Medulla oblongata (tissue), 1 donor: ENCODE measurements at regions not wholly inside any gene's neighbourhood (a gene's known extent, or its start where the extent isn't known, plus 50 kb on each side); places are given as distances from the start of the nearest gene placed in this dataset.
"Not testable (repeated sequence)": the region's sequence is repeated elsewhere in the genome, so short reads cannot be mapped to it uniquely, and the experiment has no call there.

Experiments used
- DNase-seq: peaks from one replicate; pipeline ENCODE4 v3.0.0-alpha.2; 2015; ENCODE audit errors: extremely low spot score

DNA sequence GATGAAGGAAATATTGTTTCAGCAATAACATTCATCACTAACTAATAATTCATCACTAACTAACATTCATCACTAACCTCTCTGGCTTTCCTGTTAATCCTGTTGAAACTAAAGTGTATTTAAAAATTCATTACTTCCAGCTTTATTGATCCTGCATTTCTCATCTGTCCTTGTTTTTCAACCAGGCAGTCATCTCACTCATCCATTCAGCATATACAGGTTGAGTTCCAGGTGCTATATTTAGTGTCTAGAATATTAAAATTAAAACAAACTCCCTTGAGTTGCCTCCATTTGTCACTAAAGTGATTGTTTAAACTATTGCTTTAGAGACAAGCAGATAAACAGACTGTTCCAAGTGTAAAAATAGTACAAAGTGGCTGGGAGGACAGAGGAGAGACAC is 58.1 kb downstream of the ATXN7L3B start:
- no peak for DNase-seq

GRCh38 chr12:74598819-74599218 is 61.2 kb downstream of the ATXN7L3B start:
- DNase-seq: no peak

DNA sequence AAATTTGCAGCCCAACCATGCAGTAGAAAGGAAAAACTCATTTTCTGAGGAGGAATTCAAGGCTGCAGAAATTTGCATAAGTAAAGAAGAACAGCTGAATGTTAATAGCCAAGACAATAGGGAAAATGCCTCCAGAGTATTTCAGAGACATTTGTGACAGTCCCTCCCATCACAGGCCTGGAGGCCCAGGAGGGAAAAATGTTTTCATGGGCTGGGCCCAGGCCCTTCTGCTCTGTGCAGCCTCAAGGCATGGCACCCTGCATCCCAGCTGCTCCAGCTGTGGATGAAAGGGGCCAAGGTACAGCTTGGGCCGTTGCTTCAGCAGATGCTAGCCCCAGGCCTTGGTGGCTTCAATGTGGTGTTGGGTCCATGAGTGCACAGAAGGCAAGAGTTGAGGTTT is 62.3 kb downstream of the ATXN7L3B start:
- no peak for DNase-seq

GRCh38 chr12:74600817-74601216 is 63.2 kb downstream of the ATXN7L3B start:
- DNase-seq: not testable (repeated sequence)

DNA sequence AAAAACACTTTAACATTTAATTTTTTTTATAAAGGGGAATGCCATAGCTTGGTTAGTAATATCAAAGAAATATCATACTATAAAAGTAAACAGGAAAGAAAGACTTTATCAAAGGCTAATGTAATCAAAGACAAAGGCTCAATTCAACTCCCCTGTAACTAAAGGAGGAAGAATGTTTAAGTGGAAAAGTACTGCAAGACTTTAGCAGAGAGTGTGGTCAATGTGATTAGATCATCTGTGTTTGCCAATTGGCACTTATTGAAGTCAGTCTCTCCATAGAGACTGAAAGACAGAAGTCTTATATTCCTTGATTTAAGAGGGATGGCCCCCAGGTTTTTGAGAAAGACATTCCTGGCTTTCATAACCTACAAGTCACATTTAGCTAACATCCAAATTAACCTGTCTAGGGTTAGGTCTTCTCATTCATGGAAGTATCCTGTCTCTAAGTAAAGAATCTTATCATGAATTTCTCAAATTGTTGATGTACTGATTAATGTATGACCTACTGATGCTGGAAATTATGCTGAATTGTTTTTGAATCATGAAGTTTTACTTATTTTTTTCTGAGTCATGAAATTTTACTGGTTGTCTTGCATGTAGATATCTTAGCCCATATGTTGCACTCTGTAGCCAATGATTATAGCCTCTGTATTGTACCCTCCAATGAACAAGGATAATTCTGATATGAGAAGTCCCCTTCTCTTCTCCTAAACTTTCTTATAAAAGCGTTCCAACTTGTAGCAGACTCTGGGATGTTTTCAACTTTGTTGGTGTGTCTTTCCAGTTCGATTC is 65.4 kb downstream of the ATXN7L3B start:
- no peak for DNase-seq

DNA sequence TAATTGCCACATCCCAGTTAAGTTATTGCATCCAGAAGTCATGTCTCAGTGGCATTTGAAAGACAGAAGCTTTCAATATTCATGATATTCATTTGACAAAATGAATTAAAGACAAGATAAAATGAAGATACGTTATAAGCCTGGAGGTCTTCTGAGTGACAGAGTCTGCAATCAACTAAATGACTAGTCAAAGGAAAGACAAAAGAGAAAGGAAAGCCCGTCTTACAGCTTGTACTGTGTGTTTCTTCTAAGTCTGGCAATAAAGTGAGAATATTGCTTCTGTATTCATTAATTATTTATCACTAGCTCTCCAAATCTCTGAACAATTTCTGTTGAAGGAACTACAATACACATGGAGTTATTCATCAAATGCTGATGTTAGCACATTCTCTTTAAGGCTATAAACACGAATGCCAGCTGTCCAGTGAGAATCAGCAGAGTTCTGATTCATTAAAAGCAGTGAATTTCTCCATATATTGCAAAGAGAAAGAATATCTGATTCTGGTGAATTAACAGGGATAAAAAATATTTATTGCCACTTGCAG is 70.7 kb downstream of the ATXN7L3B start:
- no peak for DNase-seq

DNA sequence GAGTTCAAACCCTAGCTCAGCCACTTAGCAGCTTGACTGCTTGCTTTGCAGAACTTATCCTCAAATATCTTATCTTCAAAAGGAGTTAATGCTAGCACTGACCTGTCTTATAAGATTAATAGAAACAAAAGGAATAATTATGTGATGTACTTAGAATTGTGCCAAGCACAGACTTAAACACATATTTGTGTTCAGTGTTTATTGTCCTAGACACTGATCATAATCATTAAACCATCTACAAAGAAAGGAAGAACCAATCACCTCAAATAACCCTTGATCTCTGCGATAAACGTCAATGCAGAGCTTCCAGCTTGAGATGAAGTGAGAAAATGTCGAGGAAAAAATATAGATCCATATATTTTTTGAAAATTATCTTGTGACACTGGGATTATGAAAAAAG is 73.1 kb downstream of the ATXN7L3B start:
- no peak for DNase-seq

DNA sequence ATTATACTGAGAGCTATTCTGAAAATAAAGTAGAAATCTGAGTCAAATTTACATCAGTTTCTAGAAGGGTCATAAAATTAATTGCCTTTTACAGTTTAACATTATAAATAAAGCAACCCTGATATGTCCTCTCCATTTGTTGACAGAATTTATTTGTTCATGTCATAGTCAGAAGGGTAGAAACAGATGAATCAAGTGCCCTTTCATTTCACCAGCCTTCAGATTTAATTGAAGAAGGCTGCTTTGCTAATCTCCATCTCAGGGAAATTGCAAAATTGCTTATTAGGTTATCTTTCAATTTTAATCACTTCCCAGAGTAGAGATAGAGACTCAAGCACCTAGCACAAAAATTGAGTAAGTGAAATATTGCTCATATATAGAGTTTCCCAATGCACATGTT is 76.8 kb downstream of the ATXN7L3B start:
- no peak for DNase-seq

DNA sequence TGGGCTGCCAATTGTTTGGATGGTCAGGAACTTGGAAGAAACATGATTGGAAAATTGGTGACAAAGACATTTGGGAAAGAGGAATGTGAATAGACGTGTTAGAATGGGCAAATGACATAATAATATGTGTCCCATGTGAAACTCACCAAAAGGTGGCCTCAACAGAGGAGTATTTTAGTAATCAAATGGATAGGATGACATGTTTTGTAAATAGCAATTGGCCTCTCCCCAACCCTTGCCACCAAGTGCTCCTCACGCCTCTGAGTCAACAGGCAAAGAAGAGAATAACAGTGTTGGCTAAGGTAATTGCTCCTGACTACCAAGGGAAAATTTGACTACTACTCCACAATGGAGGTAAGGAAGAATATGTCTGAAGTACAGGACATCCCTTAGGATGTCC is 81.4 kb downstream of the ATXN7L3B start:
- no peak for DNase-seq

DNA sequence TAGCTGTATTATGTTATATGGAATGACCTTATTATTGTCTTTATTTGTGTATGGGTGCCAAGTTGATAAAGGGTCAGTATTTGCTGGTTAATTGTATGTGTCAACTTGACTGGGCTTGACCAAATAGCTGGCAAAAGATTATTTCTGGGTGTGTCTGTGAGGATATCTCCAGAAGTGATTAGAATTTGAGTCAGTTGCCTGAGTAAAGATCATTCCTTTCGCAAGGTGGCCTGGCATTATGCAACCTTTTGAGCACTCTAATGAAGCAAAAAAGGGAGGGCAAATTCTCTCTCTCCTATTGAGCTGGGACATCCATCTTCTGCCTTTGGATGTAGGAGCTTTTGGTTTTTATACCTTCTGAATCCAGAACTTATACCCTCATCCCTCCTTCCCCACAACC is 82.2 kb downstream of the ATXN7L3B start:
- no peak for DNase-seq

DNA sequence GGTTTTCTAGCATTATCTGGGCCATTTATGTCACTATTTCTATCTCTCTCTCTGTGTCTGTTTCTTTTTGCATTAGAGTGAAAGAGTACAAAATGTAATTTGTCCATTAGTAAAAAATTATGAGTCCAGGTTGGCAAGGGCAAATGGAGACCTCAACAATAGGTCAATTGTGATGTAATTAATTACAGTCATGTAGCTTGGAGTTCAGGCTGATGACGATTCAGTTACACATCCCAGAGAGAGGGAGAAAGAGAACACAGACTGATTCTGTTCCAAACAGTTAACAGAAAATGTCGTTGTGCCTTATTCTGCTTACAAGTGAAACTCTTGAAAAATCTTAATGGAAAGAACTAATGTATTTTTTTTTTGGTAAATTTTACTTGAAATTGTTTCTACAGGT is 83.3 kb downstream of the ATXN7L3B start:
- DNase-seq: peak; percentile 28

- no peak for DNase-seq
These were observed 86.6 kb downstream of the ATXN7L3B start for GRCh38 chr12:74624201-74624600.

GRCh38 chr12:74626397-74626796 is 88.8 kb downstream of the ATXN7L3B start:
- no peak for DNase-seq

DNA sequence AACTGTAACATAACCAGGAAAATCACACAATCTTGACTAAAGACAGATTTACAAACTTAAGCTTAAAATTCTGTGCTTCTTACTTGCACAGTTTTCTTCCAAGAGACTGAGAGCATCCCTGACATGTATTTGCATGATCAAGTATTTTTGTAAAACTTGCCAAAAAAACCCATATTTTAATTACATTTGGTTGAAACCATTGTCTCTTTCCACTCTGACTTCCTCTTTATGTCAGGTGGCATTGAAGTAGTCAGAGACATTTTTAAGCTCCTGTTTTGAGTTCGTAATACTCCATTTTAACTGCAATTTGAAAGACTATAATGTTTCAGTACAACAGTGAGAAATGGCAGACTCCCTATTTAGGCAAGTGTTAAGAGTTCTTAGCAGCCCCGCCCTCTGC is 103.6 kb downstream of the ATXN7L3B start:
- DNase-seq: no peak

DNA sequence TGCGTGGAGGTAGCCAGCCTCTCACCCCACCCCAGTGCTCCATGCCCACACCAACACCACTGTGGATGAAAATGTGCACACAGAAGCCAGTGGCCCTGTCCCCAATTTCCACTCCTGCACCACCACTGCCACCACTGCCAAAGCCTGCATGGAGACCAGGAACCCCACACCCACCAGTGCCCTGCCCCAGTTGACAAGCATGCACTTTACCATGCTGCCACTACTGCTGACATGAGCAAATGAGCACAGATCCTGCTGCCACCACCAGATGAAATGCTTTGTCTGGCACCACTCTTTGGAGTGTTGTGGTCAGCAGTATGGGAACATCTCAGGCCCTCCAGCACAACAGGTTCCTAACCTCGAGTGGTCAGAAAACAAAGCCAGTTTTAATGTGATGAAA is 104.1 kb downstream of the ATXN7L3B start:
- no peak for DNase-seq

GRCh38 chr12:74644681-74645080 is 107.0 kb downstream of the ATXN7L3B start:
- no peak for DNase-seq

GRCh38 chr12:74646831-74647230 is 109.2 kb downstream of the ATXN7L3B start:
- DNase-seq: peak; percentile 62

- DNase-seq: peak; percentile 6
These were observed 109.6 kb downstream of the ATXN7L3B start for GRCh38 chr12:74647256-74647655.

- DNase-seq: no peak
These were observed 118.6 kb downstream of the ATXN7L3B start for GRCh38 chr12:74656251-74656650.

GRCh38 chr12:74660442-74660841 is 122.8 kb downstream of the ATXN7L3B start:
- DNase-seq: no peak

DNA sequence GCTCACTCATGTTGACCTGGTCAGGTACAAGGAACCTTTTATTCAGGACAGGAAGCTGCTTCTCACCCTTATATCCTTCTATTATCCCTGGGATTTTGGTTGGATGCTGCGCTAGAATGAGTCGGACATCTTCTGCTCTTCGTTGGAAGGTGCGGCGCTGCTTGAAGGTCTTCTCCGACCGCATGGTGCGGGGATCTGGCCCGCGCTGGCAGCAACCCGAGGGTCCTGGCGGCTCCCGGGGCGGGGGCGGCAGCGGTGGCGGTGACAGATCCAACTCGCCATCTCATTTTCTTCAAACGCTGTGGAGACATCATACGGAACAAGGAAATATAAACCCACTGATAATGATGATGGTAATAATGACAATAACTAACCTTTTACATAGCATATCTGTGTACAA is 126.3 kb downstream of the ATXN7L3B start:
- DNase-seq: no peak

DNA sequence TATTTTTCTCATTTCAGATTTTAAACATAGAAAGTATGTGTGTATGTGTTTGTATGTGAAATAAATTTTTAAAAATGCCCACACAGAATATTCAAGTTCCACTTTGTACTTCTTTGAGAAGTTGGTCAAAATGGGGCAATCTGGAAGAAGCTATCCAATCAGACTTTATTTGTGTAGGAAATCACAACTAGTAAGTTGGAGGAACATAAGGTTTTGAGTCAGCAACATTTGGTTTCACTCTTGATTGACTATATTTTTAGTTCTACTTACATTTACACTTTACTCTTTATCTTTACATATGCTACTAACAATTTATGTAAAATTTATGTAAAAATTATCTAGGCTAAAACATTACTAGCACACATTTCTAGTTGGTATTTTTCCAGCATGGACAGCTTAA is 128.1 kb downstream of the ATXN7L3B start:
- DNase-seq: no peak

- no peak for DNase-seq
These were observed 133.8 kb downstream of the ATXN7L3B start for GRCh38 chr12:74671421-74671820.

DNA sequence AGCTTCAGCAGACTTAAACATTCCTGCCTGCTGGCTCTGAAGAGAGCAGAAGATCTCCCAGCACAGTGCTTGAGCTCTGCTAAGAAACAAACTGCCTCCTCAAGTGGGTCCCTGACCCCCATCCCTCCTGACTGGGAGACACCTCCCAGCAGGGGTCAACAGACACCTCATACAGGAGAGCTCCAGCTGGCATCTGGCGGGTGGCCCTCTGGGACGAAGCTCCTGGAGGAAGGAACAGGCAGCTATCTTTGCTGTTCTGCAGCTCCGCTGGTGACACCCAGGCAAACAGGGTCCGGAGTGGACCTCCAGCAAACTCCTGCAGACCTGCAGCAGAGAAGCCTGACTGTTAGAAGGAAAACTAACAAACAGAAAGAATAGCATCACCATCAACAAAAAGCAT is 139.3 kb downstream of the ATXN7L3B start:
- DNase-seq: not testable (repeated sequence)
